RWPE1 (cell line): ENCODE measurements at regions not wholly inside any gene's neighbourhood (a gene's known extent, or its start where the extent isn't known, plus 50 kb on each side); places are given as distances from the start of the nearest gene placed in this dataset.

Source experiments
- CTCF ChIA-PET: fragments of 350-600 bp; sonication (Branson Sonifier 250); formaldehyde crosslinking; extraction: SDS; loops from one replicate; lab custom pipeline; 2021; lab: Yijun Ruan, JAX
- POLR2A ChIA-PET: fragments of 400-600 bp; formaldehyde crosslinking; extraction: SDS; loops from one replicate; lab custom pipeline; 2020; ENCODE audit warnings: antibody characterized with exemption; ENCODE audit not compliant: low non-redundant PET; lab: Yijun Ruan, JAX
- DNase-seq: peaks from one replicate; pipeline ENCODE4 v3.0.0; 2012; ENCODE audit warnings: low spot score
- H3K27ac ChIP-seq: fragments of 450-650 bp; 2 replicates; pipeline ENCODE4 v1.5.1; 2017
- CTCF ChIP-seq: fragments of 450-650 bp; conservative IDR thresholded peaks from 2 replicates; pipeline ENCODE4 v1.5.1; 2017; ENCODE audit warnings: low read depth, mild to moderate bottlenecking

- CTCF ChIA-PET, result interaction anchor here (0.6 to 1.9 kb wide), 2 partner anchors 18 to 55 kb away, joined by 5 to 6 read pairs; no protein-coding TSS in a partner anchor
- H3K27ac ChIP-seq, result no peak overlapping the region
Observed at GRCh38 chr1:119294199-119294598, 74.4 kb upstream of the HAO2 start.

GRCh38 chr1:119294722-119295121, 73.9 kb upstream of the HAO2 start:
- no peak overlapping the region for H3K27ac ChIP-seq
- ChIA-PET POLR2A (no interaction called here), CTCF (interaction anchor here (1.9 kb wide), 1 partner anchor 19 kb away, joined by 6 read pairs; no protein-coding TSS in a partner anchor)
- TF ChIP-seq CTCF, result no peak
- no peak for DNase-seq

More at GRCh38 chr1:119294199-119294598, 74.4 kb upstream of the HAO2 start:
- no peak for TF ChIP-seq CTCF
- POLR2A ChIA-PET, result no interaction called here
- DNase-seq, result no peak

GRCh38 chr1:119298687-119299303, 69.8 kb upstream of the HAO2 start:
- TF ChIP-seq CTCF, result no peak
- no peak overlapping the region for H3K27ac ChIP-seq
- POLR2A ChIA-PET, result no interaction called here
- DNase-seq, result peak; percentile 13
- CTCF ChIA-PET, result interaction anchor here (0.6 kb wide), 1 partner anchor 68 kb away, joined by 4 read pairs; no protein-coding TSS in a partner anchor

GRCh38 chr1:119302011-119302410, 66.6 kb upstream of the HAO2 start:
- no peak for DNase-seq
- ChIA-PET POLR2A (no interaction called here), CTCF (no interaction called here)
- H3K27ac ChIP-seq, result no peak overlapping the region
- no peak for TF ChIP-seq CTCF

DNA sequence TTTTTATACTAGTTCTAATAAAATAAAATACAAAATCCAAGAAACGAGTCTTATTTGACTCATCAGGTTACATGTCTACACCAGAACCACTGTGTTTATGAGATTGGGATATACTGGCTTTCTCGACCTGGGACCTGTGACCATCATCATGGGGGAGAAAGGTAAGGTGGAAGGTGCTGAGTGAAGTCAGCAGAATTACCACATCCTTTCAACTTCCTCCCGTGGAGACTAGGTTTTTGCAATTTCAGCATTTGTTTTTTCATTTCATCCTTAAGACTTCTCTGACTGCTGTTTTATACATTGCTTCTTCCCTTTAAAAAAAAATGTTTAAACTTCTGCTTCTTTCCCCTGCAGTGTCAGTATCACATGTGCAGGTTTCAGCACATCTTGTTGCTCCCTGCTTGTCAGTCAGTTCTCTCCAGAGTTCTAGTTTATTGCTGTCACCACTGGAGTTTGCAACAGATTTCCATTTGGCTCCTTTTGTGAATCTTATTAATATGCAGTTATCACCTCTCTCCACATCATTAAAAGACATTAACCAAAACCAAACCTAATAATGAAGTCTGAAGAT, 60.4 kb upstream of the HAO2 start:
- H3K27ac ChIP-seq, result no peak overlapping the region
- DNase-seq, result no peak
- POLR2A ChIA-PET, result no interaction called here
- no peak for TF ChIP-seq CTCF
- CTCF ChIA-PET, result no interaction called here

DNA sequence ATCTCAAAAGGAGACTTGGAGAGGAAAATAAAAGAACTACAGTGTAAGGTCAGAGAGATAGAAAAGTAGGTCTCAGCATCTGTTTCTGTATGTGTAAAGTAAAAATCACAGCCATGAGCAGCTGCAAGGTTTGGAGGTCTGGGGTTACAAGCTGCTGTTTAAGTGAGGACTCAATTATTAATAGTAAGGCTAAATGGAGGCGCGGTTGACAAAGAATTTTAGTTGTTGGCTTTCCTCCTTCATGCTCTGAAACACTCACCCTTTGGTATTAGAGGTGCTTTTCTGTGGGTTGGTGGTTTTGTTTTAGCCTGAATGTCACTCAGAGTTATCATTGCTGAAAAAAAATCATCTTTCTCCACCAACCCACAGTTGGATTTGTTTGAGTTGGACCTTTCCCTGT, 59.8 kb upstream of the HAO2 start:
- DNase-seq, result no peak
- H3K27ac ChIP-seq, result no peak overlapping the region
- no peak for TF ChIP-seq CTCF
- POLR2A ChIA-PET, result no interaction called here
- CTCF ChIA-PET, result no interaction called here
